WTC11 (cell line): ENCODE measurements at regions not wholly inside any gene's neighbourhood (a gene's known extent, or its start where the extent isn't known, plus 50 kb on each side); places are given as distances from the start of the nearest gene placed in this dataset.

Experiments
- ATAC-seq: fragments of 200-7000 bp; cut with Tn5 transposase; 2 replicates; pipeline ENCODE4 v1.10.0; 2021; ENCODE audit warnings: mild to moderate bottlenecking, moderate library complexity
- CTCF ChIA-PET: fragments of 300-600 bp; sonication (Branson Sonifier 250); formaldehyde crosslinking; loops from one replicate; lab custom pipeline; 2021; ENCODE audit warnings: antibody characterized with exemption; lab: Charles Lee
- POLR2A ChIA-PET: fragments of 350-600 bp; sonication (Branson Sonifier 250); formaldehyde crosslinking; loops from one replicate; lab custom pipeline; 2021; ENCODE audit warnings: antibody characterized with exemption; lab: Charles Lee
- DNase-seq: peaks from one replicate; pipeline ENCODE4 v3.0.0; 2021; ENCODE audit warnings: low spot score
- H3K27ac Mint-ChIP-seq: 2 replicates; pipeline ENCODE4 v1.8.0; 2021; ENCODE audit warnings: mixed read lengths
- H3K27me3 Mint-ChIP-seq: 2 replicates; pipeline ENCODE4 v1.8.0; 2021; ENCODE audit warnings: low read depth, mild to moderate bottlenecking, moderate library complexity, mixed read lengths
- H3K36me3 Mint-ChIP-seq: 2 replicates; pipeline ENCODE4 v1.8.0; 2021; ENCODE audit warnings: mixed read lengths
- H3K4me1 Mint-ChIP-seq: 2 replicates; pipeline ENCODE4 v1.8.0; 2022; ENCODE audit warnings: mixed read lengths
- H3K4me3 Mint-ChIP-seq: 2 replicates; pipeline ENCODE4 v1.8.0; 2021; ENCODE audit warnings: mild to moderate bottlenecking, moderate library complexity, mixed read lengths
- H3K9me3 Mint-ChIP-seq: 2 replicates; pipeline ENCODE4 v1.8.0; 2021; ENCODE audit warnings: mixed read lengths
- AR ChIP-seq: fragments of 250-450 bp; sonication (Bioruptor Pico); IDR thresholded peaks from 2 replicates; pipeline ENCODE4 v1.9.0; 2021; ENCODE audit warnings: mild to moderate bottlenecking
- ERG ChIP-seq: fragments of 250-450 bp; sonication (Bioruptor Pico); IDR thresholded peaks from 2 replicates; pipeline ENCODE4 v1.8.0; 2021; ENCODE audit warnings: mild to moderate bottlenecking
- FOXK1 ChIP-seq: sonication (generic); formaldehyde crosslinking; IDR thresholded peaks from 2 replicates; pipeline ENCODE4 v1.8.0; 2022; ENCODE audit warnings: mild to moderate bottlenecking, moderate library complexity, missing genetic modification reagents
- IRF2 ChIP-seq: sonication (generic); formaldehyde crosslinking; IDR thresholded peaks from 2 replicates; pipeline ENCODE4 v1.8.0; 2022; ENCODE audit warnings: low read depth, missing genetic modification reagents, borderline replicate concordance
- TEAD1 ChIP-seq: sonication (generic); formaldehyde crosslinking; IDR thresholded peaks from 2 replicates; pipeline ENCODE4 v1.8.0; 2022; ENCODE audit warnings: mild to moderate bottlenecking, missing genetic modification reagents
- USF2 ChIP-seq: sonication (generic); formaldehyde crosslinking; IDR thresholded peaks from 2 replicates; pipeline ENCODE4 v1.8.1; 2023; ENCODE audit warnings: mild to moderate bottlenecking, missing genetic modification reagents, moderate library complexity
- ZMAT4 ChIP-seq: fragments of 250-450 bp; sonication (Bioruptor Pico); IDR thresholded peaks from 2 replicates; pipeline ENCODE4 v1.9.0; 2021; ENCODE audit warnings: mild to moderate bottlenecking
- ZNF219 ChIP-seq: sonication (generic); formaldehyde crosslinking; IDR thresholded peaks from 2 replicates; pipeline ENCODE4 v1.8.0; 2023; ENCODE audit warnings: missing genetic modification reagents, mild to moderate bottlenecking, borderline replicate concordance
- ZNF416 ChIP-seq: fragments of 250-450 bp; sonication (Bioruptor Pico); IDR thresholded peaks from 2 replicates; pipeline ENCODE4 v1.9.0; 2021; ENCODE audit warnings: mild to moderate bottlenecking, inconsistent platforms
- ZNF423 ChIP-seq: fragments of 250-450 bp; sonication (Bioruptor Pico); IDR thresholded peaks from 2 replicates; pipeline ENCODE4 v2.1.2; 2022; ENCODE audit warnings: mild to moderate bottlenecking, moderate library complexity
- ZSCAN18 ChIP-seq: fragments of 250-450 bp; sonication (Bioruptor Pico); IDR thresholded peaks from 2 replicates; pipeline ENCODE4 v2.1.2; 2022; ENCODE audit warnings: mild to moderate bottlenecking, moderate library complexity
- TF ChIP-seq, protein P1 (sequence below): sonication (generic); formaldehyde crosslinking; IDR thresholded peaks from 2 replicates; pipeline ENCODE4 v1.8.0; 2022; ENCODE audit warnings: mild to moderate bottlenecking, missing genetic modification reagents
- TF ChIP-seq, protein P2 (sequence below): fragments of 250-450 bp; sonication (Bioruptor Pico); conservative IDR thresholded peaks from 2 replicates; pipeline ENCODE4 v1.9.0; 2021; ENCODE audit warnings: mild to moderate bottlenecking
- TF ChIP-seq, protein P3 (sequence below): fragments of 200-600 bp; IDR thresholded peaks from 2 replicates; pipeline ENCODE4 v1.8.0; 2022; ENCODE audit warnings: antibody characterized with exemption

DNA sequence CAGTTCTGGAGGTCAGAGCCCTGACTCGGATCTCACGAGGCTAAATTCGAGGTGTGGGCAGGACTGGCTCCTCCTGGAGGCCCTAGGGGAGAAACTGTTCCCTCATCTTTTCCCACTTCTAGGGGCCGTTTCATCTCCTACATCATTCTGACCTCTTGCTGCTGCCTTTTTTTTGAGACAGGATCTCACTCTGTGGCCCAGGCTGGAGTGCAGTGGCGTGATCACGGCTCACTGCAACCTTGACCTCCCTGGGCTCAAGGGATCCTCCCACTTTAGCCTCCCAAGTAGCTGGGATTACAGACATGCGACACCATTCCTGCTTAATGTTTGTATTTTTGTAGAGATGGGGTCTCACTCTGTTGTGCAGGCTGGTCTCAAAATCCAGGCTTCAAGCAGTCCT, 244.1 kb upstream of the GSE1 start:
- no peak for ATAC-seq
- POLR2A ChIA-PET: no interaction called here
- Mint-ChIP-seq H3K4me3 (no peak overlapping the region), H3K27ac (no peak overlapping the region), H3K36me3 (peaks cover 8% of the 10 kb centered on the region), H3K9me3 (peaks cover 3% of the 10 kb centered on the region), H3K4me1 (peaks cover 23% of the 10 kb centered on the region), H3K27me3 (peaks cover 12% of the 10 kb centered on the region)
- CTCF ChIA-PET: interaction anchor here (1.1 to 4.1 kb wide), 6 partner anchors 12 to 242 kb away, joined by 3 to 18 read pairs (median 4); no protein-coding TSS in a partner anchor
- DNase-seq: no peak
- TF ChIP-seq ZNF416: no peak
- TF ChIP-seq TEAD1 (CRISPR knock-in tag): no peak
- no peak for TF ChIP-seq USF2 (CRISPR knock-in tag)
- TF ChIP-seq, protein P1, sequence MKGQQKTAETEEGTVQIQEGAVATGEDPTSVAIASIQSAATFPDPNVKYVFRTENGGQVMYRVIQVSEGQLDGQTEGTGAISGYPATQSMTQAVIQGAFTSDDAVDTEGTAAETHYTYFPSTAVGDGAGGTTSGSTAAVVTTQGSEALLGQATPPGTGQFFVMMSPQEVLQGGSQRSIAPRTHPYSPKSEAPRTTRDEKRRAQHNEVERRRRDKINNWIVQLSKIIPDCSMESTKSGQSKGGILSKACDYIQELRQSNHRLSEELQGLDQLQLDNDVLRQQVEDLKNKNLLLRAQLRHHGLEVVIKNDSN (CRISPR knock-in tag): no peak
- no peak for TF ChIP-seq ZNF219 (CRISPR knock-in tag)
- no peak for TF ChIP-seq FOXK1 (CRISPR knock-in tag)
- no peak for TF ChIP-seq IRF2 (CRISPR knock-in tag)
- no peak for TF ChIP-seq ERG (CRISPR knock-in tag)
- TF ChIP-seq ZMAT4: no peak
- no peak for TF ChIP-seq AR (CRISPR knock-in tag)

GRCh38 chr16:85369741-85370528, 243.2 kb upstream of the GSE1 start:
- H3K36me3 Mint-ChIP-seq: no peaks in the 10 kb centered on the region
- ChIA-PET POLR2A (no interaction called here), CTCF (interaction anchor here (0.6 to 4.1 kb wide), 18 partner anchors 13 to 255 kb away, joined by 3 to 18 read pairs (median 4); no protein-coding TSS in a partner anchor)
- no peak overlapping the region for H3K27ac Mint-ChIP-seq
- DNase-seq: peak; percentile 84
- TF ChIP-seq ZNF423 (CRISPR knock-in tag) (0 out of 2 replicates have a peak, but pooled peaks have one; percentile 12), ZSCAN18 (CRISPR knock-in tag) (no peak)
- TF ChIP-seq, protein P2, sequence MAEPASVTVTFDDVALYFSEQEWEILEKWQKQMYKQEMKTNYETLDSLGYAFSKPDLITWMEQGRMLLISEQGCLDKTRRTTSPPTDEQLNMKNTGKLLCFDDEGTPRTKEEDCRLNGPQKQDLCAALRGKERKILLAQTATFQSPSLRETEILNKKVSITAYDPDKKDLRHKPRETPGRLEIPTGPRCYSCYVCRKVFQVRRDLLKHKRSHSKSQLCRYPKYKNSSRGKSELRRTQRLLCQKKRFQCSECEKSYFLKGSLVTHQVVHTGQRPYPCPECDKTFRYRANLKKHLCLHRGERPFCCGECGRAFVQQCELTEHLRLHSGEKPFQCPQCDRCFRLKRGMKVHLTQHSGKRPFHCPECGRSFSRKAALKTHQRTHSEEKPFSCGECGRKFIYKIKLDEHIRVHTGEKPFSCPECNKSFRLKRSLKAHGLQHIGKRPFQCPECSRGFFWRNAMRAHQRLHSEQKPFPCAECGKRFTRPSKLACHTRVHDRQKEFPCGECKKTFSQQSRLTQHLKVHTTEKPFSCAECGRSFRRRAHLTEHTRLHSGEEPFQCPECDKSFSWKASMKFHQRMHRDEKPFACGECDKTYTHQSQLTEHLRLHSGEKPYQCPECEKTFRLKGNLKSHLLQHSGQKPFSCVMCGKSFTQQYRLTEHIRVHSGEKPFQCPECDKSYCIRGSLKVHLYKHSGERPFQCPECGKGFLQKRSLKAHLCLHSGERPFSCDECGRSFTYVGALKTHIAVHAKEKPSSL: no peak
- TF ChIP-seq, protein P3, sequence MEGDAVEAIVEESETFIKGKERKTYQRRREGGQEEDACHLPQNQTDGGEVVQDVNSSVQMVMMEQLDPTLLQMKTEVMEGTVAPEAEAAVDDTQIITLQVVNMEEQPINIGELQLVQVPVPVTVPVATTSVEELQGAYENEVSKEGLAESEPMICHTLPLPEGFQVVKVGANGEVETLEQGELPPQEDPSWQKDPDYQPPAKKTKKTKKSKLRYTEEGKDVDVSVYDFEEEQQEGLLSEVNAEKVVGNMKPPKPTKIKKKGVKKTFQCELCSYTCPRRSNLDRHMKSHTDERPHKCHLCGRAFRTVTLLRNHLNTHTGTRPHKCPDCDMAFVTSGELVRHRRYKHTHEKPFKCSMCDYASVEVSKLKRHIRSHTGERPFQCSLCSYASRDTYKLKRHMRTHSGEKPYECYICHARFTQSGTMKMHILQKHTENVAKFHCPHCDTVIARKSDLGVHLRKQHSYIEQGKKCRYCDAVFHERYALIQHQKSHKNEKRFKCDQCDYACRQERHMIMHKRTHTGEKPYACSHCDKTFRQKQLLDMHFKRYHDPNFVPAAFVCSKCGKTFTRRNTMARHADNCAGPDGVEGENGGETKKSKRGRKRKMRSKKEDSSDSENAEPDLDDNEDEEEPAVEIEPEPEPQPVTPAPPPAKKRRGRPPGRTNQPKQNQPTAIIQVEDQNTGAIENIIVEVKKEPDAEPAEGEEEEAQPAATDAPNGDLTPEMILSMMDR: peak; percentile 85
- TF ChIP-seq, all 79 proteins: peak for 2
- peak; percentile 73 for ATAC-seq
- Mint-ChIP-seq H3K27me3 (peaks cover 9% of the 10 kb centered on the region), H3K4me1 (peaks cover 21% of the 10 kb centered on the region), H3K4me3 (no peak overlapping the region), H3K9me3 (no peaks in the 10 kb centered on the region)
